Activated CD4-positive, alpha-beta T cell treated with anti-CD3 and anti-CD28 coated beads for 36 hours (primary cell): ENCODE measurements at regions not wholly inside any gene's neighbourhood (a gene's known extent, or its start where the extent isn't known, plus 50 kb on each side); places are given as distances from the start of the nearest gene placed in this dataset.
"Not testable (repeated sequence)": the region's sequence is repeated elsewhere in the genome, so short reads cannot be mapped to it uniquely, and the experiment has no call there.

Source experiments
- ATAC-seq: fragments of 200-7000 bp; cut with Tn5 transposase; one replicate; pipeline ENCODE4 v1.10.0; 2021; ENCODE audit warnings: mild to moderate bottlenecking, moderate library complexity
- CTCF ChIA-PET: fragments of 350-600 bp; sonication (Branson Sonifier 250); formaldehyde crosslinking; loops from one replicate; lab custom pipeline; 2021; ENCODE audit warnings: antibody characterized with exemption; lab: Charles Lee
- POLR2A ChIA-PET: fragments of 350-600 bp; sonication (Branson Sonifier 250); formaldehyde crosslinking; loops from one replicate; lab custom pipeline; 2021; ENCODE audit warnings: antibody characterized with exemption, inconsistent platforms; lab: Charles Lee
- DNase-seq: peaks from one replicate; pipeline ENCODE4 v3.0.0-alpha.2; 2020
- H3K27ac Mint-ChIP-seq: one replicate; pipeline ENCODE4 v1.8.0; 2021; ENCODE audit warnings: mixed read lengths
- H3K27me3 Mint-ChIP-seq: one replicate; pipeline ENCODE4 v1.8.0; 2021; ENCODE audit warnings: mixed read lengths
- H3K36me3 Mint-ChIP-seq: one replicate; pipeline ENCODE4 v1.8.0; 2021; ENCODE audit warnings: low read depth, mixed read lengths
- H3K4me1 Mint-ChIP-seq: one replicate; pipeline ENCODE4 v1.8.0; 2021; ENCODE audit warnings: mixed read lengths
- H3K4me3 Mint-ChIP-seq: one replicate; pipeline ENCODE4 v1.8.0; 2021; ENCODE audit warnings: mild to moderate bottlenecking, moderate library complexity, mixed read lengths
- H3K9me3 Mint-ChIP-seq: one replicate; pipeline ENCODE4 v1.8.0; 2021; ENCODE audit warnings: low read depth, mixed read lengths
- intact Hi-C, 2 experiments: fragments of 100-400 bp; cut with DNase I in 1 of 2; cut with micrococcal nuclease in 1 of 2; formaldehyde crosslinking; loops; one replicate each; pipeline versions ENCODE4 v1.14.2 to v1.15.1; 2022 to 2024; cut with DNase I, micrococcal nuclease

DNA sequence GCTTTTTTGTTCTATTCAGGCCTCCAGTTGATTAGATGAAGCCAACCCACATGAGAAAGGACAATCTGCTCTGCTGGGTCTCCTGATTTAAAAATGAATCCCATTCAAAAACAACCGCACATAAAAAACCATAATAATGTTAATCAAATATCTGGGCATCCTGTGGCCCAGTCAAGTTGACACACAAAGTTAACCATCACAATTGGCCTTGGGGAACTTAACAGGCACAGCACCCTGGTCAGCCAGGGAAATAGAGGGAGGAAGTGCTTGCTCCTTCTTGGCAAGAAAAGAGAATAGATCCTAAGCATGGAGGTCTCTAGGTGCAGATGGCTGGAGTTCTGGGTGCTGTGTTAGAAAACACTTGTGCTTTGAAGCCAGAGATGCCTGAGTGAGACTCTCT is 109.6 kb upstream of the OLIG2 start:
- ChIA-PET POLR2A (interaction anchor here (0.7 kb wide), 1 partner anchor 220 kb away, joined by 4 read pairs; no protein-coding TSS in a partner anchor), CTCF (interaction anchor here (1.0 to 1.8 kb wide), 3 partner anchors 10 to 91 kb away, joined by 4 to 7 read pairs (median 5); no protein-coding TSS in a partner anchor)
- DNase-seq (no peak), ATAC-seq (no peak)
- Mint-ChIP-seq H3K4me3 (no peak overlapping the region), H3K27ac (no peak overlapping the region), H3K9me3 (no peaks in the 10 kb centered on the region), H3K36me3 (no peaks in the 10 kb centered on the region), H3K4me1 (peaks cover 28% of the 10 kb centered on the region), H3K27me3 (no peaks in the 10 kb centered on the region)
- intact Hi-C loops = no loop called here

DNA sequence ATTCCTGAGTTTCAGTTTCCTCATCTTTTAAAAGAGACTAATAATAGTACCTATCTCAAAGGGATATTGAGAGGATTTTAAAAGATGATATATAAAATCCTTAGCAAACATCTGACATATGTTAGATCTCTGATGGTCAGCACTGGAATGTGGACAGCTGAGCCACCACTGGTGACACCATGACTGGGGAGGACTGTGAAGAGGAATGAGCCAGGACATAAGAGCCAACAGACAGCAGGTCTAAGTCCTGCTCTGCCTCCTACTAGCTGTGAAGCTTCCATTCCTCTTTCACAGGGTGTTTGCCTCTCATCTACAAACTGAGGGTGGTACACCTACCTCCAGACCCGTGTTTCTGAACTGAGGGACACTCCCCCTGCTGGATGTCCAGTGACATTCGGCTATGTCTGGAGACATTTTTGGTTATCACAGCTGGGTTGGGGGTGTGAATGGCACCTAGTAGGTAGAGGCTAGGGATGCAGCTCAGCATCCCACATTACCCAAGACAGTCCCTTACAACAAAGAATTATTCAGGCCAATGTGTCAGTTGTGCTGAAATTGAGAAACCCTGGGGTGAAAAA is 109.1 kb upstream of the OLIG2 start:
- no peaks in the 10 kb centered on the region for H3K9me3 Mint-ChIP-seq
- intact Hi-C loops = no loop called here
- DNase-seq (peak; percentile 33), ATAC-seq (peak; percentile 19)
- H3K27ac Mint-ChIP-seq = no peak overlapping the region
- peaks cover 28% of the 10 kb centered on the region for H3K4me1 Mint-ChIP-seq
- H3K27me3 Mint-ChIP-seq = no peaks in the 10 kb centered on the region
- ChIA-PET POLR2A (no interaction called here), CTCF (interaction anchor here (0.7 to 1.8 kb wide), 5 partner anchors 9 to 280 kb away, joined by 3 to 7 read pairs (median 4); no protein-coding TSS in a partner anchor)
- H3K4me3 Mint-ChIP-seq = no peak overlapping the region
- no peaks in the 10 kb centered on the region for H3K36me3 Mint-ChIP-seq

DNA sequence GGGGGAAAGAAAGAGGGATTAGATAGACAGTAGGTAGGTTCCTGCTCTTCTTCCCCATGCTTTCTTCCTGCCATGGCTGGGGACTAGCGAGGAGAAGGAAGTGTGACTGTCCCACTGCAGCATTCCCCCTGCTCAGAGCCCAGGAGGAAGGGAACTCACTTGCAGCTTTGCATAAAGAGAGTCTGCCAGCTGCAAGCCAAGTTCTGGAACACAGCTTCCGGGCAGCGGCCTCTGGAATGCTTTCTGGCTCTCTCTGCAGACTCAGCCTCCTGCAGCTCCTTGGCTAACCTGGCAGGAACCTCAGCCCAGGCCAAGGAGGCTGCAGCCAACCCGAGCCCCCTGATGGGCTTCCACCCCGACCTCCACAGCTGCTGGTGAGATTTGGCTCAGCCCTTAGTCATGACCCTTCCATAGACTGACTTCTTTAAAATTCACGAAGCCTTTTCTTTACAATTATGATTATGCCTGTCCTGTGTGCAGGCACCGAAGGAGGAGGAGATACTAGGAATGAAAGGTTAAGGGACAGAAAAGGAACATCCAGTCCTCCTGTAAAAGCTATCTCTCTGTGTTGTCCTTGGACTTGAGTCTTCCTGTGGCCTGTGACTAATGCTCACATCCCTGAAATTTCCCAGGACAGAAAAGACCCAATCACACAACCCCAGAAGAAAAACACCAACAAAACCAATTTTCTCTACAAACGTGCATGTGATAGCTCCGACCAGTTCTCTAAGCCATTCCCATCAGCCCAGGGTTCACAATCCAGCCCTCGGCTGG is 108.2 kb upstream of the OLIG2 start:
- Mint-ChIP-seq H3K36me3 (no peaks in the 10 kb centered on the region), H3K4me1 (peaks cover 28% of the 10 kb centered on the region), H3K4me3 (no peak overlapping the region), H3K27me3 (no peaks in the 10 kb centered on the region), H3K9me3 (no peaks in the 10 kb centered on the region), H3K27ac (no peak overlapping the region)
- no peak for ATAC-seq
- intact Hi-C loops = no loop called here
- DNase-seq = no peak
- CTCF ChIA-PET = interaction anchor here (0.7 to 1.8 kb wide), 8 partner anchors 8 to 280 kb away, joined by 3 to 7 read pairs (median 4); no protein-coding TSS in a partner anchor
- POLR2A ChIA-PET = no interaction called here

GRCh38 chr21:32918478-32919120 is 107.1 kb upstream of the OLIG2 start:
- no peak for DNase-seq
- intact Hi-C loops = no loop called here
- ChIA-PET CTCF (interaction anchor here (0.6 to 1.8 kb wide), 5 partner anchors 15 to 199 kb away, joined by 3 to 10 read pairs (median 4); no protein-coding TSS in a partner anchor), POLR2A (no interaction called here)
- Mint-ChIP-seq H3K4me3 (no peak overlapping the region), H3K27ac (no peak overlapping the region), H3K27me3 (no peaks in the 10 kb centered on the region), H3K4me1 (peaks cover 26% of the 10 kb centered on the region), H3K9me3 (no peaks in the 10 kb centered on the region), H3K36me3 (no peaks in the 10 kb centered on the region)
- no peak for ATAC-seq

- Mint-ChIP-seq H3K36me3 (peaks cover 4% of the 10 kb centered on the region), H3K27me3 (no peaks in the 10 kb centered on the region), H3K4me1 (peaks cover 7% of the 10 kb centered on the region), H3K27ac (no peak overlapping the region), H3K4me3 (no peak overlapping the region), H3K9me3 (peaks cover 8% of the 10 kb centered on the region)
- DNase-seq (no peak), ATAC-seq (no peak)
- CTCF ChIA-PET = interaction anchor here (0.7 to 4.3 kb wide), 4 partner anchors 16 to 332 kb away, joined by 3 to 22 read pairs (median 7); no protein-coding TSS in a partner anchor
- POLR2A ChIA-PET = no interaction called here
- intact Hi-C loops = loop anchor here in 1 of 2 experiments (5.0 kb wide), 1 partner anchor 277 kb away; no protein-coding TSS in a partner anchor
These were observed 105.3 kb upstream of the OLIG2 start for GRCh38 chr21:32920474-32920873.

GRCh38 chr21:32921632-32922230 is 104.0 kb upstream of the OLIG2 start:
- ChIA-PET POLR2A (no interaction called here), CTCF (interaction anchor here (0.9 to 4.3 kb wide), 9 partner anchors 9 to 206 kb away, joined by 3 to 22 read pairs (median 3); no protein-coding TSS in a partner anchor)
- peaks cover 4% of the 10 kb centered on the region for H3K36me3 Mint-ChIP-seq
- H3K27me3 Mint-ChIP-seq = no peaks in the 10 kb centered on the region
- H3K4me3 Mint-ChIP-seq = no peak overlapping the region
- H3K27ac Mint-ChIP-seq = no peak overlapping the region
- peak; percentile 51 for ATAC-seq
- intact Hi-C loops = loop anchor here in 1 of 2 experiments (1.0 to 5.0 kb wide), 2 partner anchors 206 to 276 kb away; no protein-coding TSS in a partner anchor
- peak; percentile 72 for DNase-seq
- H3K9me3 Mint-ChIP-seq = peaks cover 12% of the 10 kb centered on the region
- no peaks in the 10 kb centered on the region for H3K4me1 Mint-ChIP-seq

DNA sequence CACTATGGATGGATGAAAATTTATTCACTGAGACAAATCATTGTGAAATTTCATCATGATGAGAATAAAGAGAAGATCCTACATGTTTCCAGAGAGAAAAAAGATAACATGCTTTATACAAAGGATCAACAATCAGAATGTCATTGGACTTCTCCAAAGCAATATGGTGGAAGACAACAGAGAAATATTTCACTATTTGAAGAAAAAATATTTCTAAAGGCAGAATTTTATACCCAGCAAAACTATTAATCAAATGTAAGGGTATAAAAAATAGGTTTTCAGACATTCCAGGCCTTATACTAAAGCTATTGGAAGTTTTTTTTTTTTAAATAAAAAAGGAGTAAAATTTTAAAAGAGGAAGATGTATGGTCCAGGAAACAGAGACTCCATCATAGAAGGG is 100.6 kb upstream of the OLIG2 start:
- Mint-ChIP-seq H3K9me3 (peaks cover 12% of the 10 kb centered on the region), H3K4me3 (no peak overlapping the region), H3K36me3 (peaks cover 4% of the 10 kb centered on the region), H3K4me1 (peaks cover 8% of the 10 kb centered on the region), H3K27ac (no peak overlapping the region), H3K27me3 (no peaks in the 10 kb centered on the region)
- POLR2A ChIA-PET = no interaction called here
- intact Hi-C loops = no loop called here
- no peak for DNase-seq
- CTCF ChIA-PET = interaction anchor here (1.4 kb wide), 1 partner anchor 9 kb away, joined by 7 read pairs; no protein-coding TSS in a partner anchor
- no peak for ATAC-seq

DNA sequence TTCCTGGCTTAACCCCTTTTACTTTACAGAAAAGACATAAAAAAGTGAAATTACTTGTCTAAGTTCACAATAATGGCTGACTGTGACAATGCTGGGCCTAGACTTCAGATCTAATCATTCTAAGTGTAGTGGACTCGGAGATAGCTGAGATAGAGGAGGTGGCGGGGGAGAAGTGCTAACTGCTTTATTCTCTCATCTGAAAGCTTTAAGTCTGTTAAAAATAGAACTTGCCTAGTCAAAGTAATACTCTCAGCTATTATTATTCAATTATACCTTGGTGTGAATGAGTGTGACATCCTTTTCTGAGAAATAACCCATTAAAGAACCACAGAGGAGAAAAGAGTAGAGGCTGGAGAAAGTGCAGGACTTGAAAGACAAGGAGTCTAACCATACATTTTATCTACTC is 96.1 kb upstream of the OLIG2 start:
- ATAC-seq (peak; percentile 21), DNase-seq (peak; percentile 12)
- intact Hi-C loops = loop anchor here in 1 of 2 experiments (5.0 to 10.0 kb wide), 2 partner anchors 453 to 515 kb away; no protein-coding TSS in a partner anchor
- Mint-ChIP-seq H3K9me3 (peaks cover 11% of the 10 kb centered on the region), H3K27ac (peak overlapping the region; percentile 48), H3K4me3 (peak overlapping the region; percentile 6), H3K4me1 (peaks cover 35% of the 10 kb centered on the region), H3K27me3 (peaks cover 2% of the 10 kb centered on the region), H3K36me3 (peaks cover 5% of the 10 kb centered on the region)
- POLR2A ChIA-PET = no interaction called here
- CTCF ChIA-PET = interaction anchor here (0.7 to 3.7 kb wide), 5 partner anchors 7 to 15 kb away, joined by 3 to 17 read pairs (median 4); no protein-coding TSS in a partner anchor

DNA sequence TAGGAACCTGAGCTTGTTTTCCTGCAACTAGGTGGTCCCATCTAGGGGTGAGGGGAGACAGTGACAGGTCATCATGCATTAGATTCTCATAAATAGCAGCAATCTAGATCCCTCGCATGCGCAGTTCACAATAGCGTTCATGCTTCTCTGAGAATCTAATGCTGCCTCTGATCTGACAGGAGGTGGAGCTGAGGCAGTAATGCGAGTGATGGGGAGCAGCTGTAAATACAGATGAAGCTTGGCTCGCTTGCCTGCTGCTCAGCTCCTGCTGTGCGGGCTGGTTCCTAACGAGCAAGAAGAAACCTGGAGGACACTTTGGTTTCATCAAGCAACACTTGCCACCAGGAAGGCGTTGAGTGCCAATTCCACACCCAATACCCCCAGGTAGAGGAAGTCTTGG is 95.1 kb upstream of the OLIG2 start:
- peaks cover 35% of the 10 kb centered on the region for H3K4me1 Mint-ChIP-seq
- H3K36me3 Mint-ChIP-seq = peaks cover 1% of the 10 kb centered on the region
- intact Hi-C loops = loop anchor here in 1 of 2 experiments (5.0 to 10.0 kb wide), 2 partner anchors 452 to 514 kb away; no protein-coding TSS in a partner anchor
- H3K27ac Mint-ChIP-seq = no peak overlapping the region
- no peak for DNase-seq
- peaks cover 2% of the 10 kb centered on the region for H3K27me3 Mint-ChIP-seq
- POLR2A ChIA-PET = no interaction called here
- CTCF ChIA-PET = interaction anchor here (0.7 to 3.7 kb wide), 5 partner anchors 8 to 321 kb away, joined by 3 to 17 read pairs (median 6); no protein-coding TSS in a partner anchor
- ATAC-seq = no peak
- H3K4me3 Mint-ChIP-seq = no peak overlapping the region
- peaks cover 7% of the 10 kb centered on the region for H3K9me3 Mint-ChIP-seq

- peaks cover 35% of the 10 kb centered on the region for H3K4me1 Mint-ChIP-seq
- H3K4me3 Mint-ChIP-seq, H3K9me3 Mint-ChIP-seq, H3K36me3 Mint-ChIP-seq, H3K27ac Mint-ChIP-seq, ATAC-seq, H3K27me3 Mint-ChIP-seq, DNase-seq: not testable (repeated sequence)
- ChIA-PET POLR2A (interaction anchor here (0.6 kb wide), 1 partner anchor 358 kb away, joined by 3 read pairs; no protein-coding TSS in a partner anchor), CTCF (interaction anchor here (0.7 to 0.9 kb wide), 3 partner anchors 9 to 46 kb away, joined by 3 to 4 read pairs (median 3); no protein-coding TSS in a partner anchor)
- intact Hi-C loops = loop anchor here in 1 of 2 experiments (5.0 to 10.0 kb wide), 2 partner anchors 448 to 511 kb away; no protein-coding TSS in a partner anchor
These were observed 91.7 kb upstream of the OLIG2 start for GRCh38 chr21:32934068-32934467.
